ENCODE measurements at regions not wholly inside any gene's neighbourhood (a gene's known extent, or its start where the extent isn't known, plus 50 kb on each side); places are given as distances from the start of the nearest gene placed in this dataset.

DNA sequence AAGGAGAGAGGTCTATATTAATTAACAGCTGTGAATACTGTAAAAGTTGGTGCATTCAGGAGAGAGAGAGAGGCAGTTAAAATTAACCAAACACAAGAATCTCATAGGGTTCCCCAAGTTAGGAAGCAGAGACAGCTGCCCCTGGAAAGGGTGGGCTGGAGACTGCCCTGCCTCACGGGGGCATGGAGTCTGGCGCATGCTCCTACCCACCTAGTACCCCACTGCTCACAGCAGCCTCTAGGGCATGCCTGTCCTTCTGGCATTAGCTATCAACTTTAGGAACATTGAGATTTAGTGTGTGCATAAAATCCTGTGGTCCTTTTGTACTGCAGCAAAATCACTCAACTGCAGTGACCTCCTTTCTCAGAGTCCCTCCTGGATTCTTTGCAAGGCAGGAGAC is 710.1 kb downstream of the SORCS3 start:
- TF ChIP-seq TEAD4 (IDR thresholded peaks at IDR 0.05; ENCODE audit: low read depth, low read length), result no peak
- TF ChIP-seq CEBPB (IDR thresholded peaks at IDR 0.05; ENCODE audit: low read depth, low read length), result no peak
- TF ChIP-seq EZH2 (IDR thresholded peaks at IDR 0.05; ENCODE audit: low read depth, low read length, severe bottlenecking), result no peak
- TF ChIP-seq SP1 (IDR thresholded peaks at IDR 0.05; ENCODE audit: low read depth, low read length), result no peak
- no peak for TF ChIP-seq CHD1 (IDR thresholded peaks at IDR 0.05; ENCODE audit: low read depth, low read length)
- TF ChIP-seq TAF1 (IDR thresholded peaks at IDR 0.05; ENCODE audit: low read depth, low read length), result no peak
- TF ChIP-seq KDM1A (IDR thresholded peaks at IDR 0.05; ENCODE audit: borderline replicate concordance, low read length), result no peak
